ENCODE measurements at regions not wholly inside any gene's neighbourhood (a gene's known extent, or its start where the extent isn't known, plus 50 kb on each side); places are given as distances from the start of the nearest gene placed in this dataset.

GRCh38 chr9:7615344-7615743 lies 184.2 kb downstream of the DMAC1 start:
- Histone ChIP-seq H3K27me3 (ENCODE audit: insufficient read depth) (no peaks in the 10 kb centered on the region), H3K9me3 (no peaks in the 10 kb centered on the region), H2AFZ (ENCODE audit: low read depth) (no peak overlapping the region), H3K4me2 (no peak overlapping the region), H3K9ac (no peak overlapping the region), H3K79me2 (ENCODE audit: insufficient read depth) (no peaks in the 10 kb centered on the region), H3F3A (replicated peaks; ENCODE audit: insufficient read depth) (no peaks in the 10 kb centered on the region), H3K9me2 (no peaks in the 10 kb centered on the region), H4K20me1 (ENCODE audit: insufficient read depth) (no peaks in the 10 kb centered on the region), H3K4me3 (ENCODE audit: low read depth in 2 of 2, low read length in 1 of 2) (no peak overlapping the region), H3K4me1 (ENCODE audit: control insufficient read depth in 1 of 2, insufficient read depth in 2 of 2, low read depth in 1 of 2, low read length in 1 of 2) (no peaks in the 10 kb centered on the region), H3K36me3 (replicated peaks in 1 of 2; ENCODE audit: control insufficient read depth in 1 of 2, insufficient read depth in 2 of 2, low read length in 1 of 2) (no peaks in the 10 kb centered on the region), H3K27ac (ENCODE audit: low read depth in 2 of 2, low read length in 1 of 2) (no peak overlapping the region)
- CTCF ChIA-PET, result no interaction called here
- TF ChIP-seq IRF3 (IDR thresholded peaks at IDR 0.05; ENCODE audit: low read depth, low read length) (no peak), CTCF (IDR thresholded peaks at IDR 0.05) (no peak), TCF12 (IDR thresholded peaks at IDR 0.05) (no peak), CHD2 (IDR thresholded peaks at IDR 0.05; ENCODE audit: low read length, partially characterized antibody) (no peak), MAX (IDR thresholded peaks at IDR 0.05; ENCODE audit: low read depth) (no peak), EZH2phosphoT487 (IDR thresholded peaks at IDR 0.05; ENCODE audit: borderline replicate concordance, low read depth) (no peak), USF1 (IDR thresholded peaks at IDR 0.05; ENCODE audit: borderline replicate concordance, low read depth) (no peak), FOXM1 (IDR thresholded peaks at IDR 0.05; ENCODE audit: low read depth) (no peak), MXI1 (IDR thresholded peaks at IDR 0.05; ENCODE audit: low read depth, low read length) (no peak), JUND (IDR thresholded peaks at IDR 0.05) (no peak), TAF1 (IDR thresholded peaks at IDR 0.05; ENCODE audit: borderline replicate concordance, low read depth, low read length) (no peak), ZBTB33 (IDR thresholded peaks at IDR 0.05; ENCODE audit: borderline replicate concordance, low read depth) (no peak), NRF1 (IDR thresholded peaks at IDR 0.05; ENCODE audit: low read depth, low read length) (no peak), EP300 (IDR thresholded peaks at IDR 0.05; ENCODE audit: borderline replicate concordance in 1 of 2, low read depth in 1 of 2, low read length in 1 of 2) (no peak), SIN3A (IDR thresholded peaks at IDR 0.05; ENCODE audit: borderline replicate concordance, low read depth, low read length) (no peak), NFIC (IDR thresholded peaks at IDR 0.05; ENCODE audit: borderline replicate concordance) (no peak), TEAD4 (IDR thresholded peaks at IDR 0.05; ENCODE audit: borderline replicate concordance, insufficient read depth) (no peak), YY1 (IDR thresholded peaks at IDR 0.05; ENCODE audit: low read depth) (no peak), MEF2A (IDR thresholded peaks at IDR 0.05; ENCODE audit: borderline replicate concordance, low read depth) (no peak)
- POLR2A ChIA-PET, result no interaction called here
- 17% methylated on average over 1 of the region's 1 CpG for WGBS (ENCODE audit: low lambda C conversion rate)
- no peak for DNase-seq

Data from SK-N-SH (cell line).